ENCODE measurements at regions not wholly inside any gene's neighbourhood (a gene's known extent, or its start where the extent isn't known, plus 50 kb on each side); places are given as distances from the start of the nearest gene placed in this dataset.

GRCh38 chr4:33052241-33052640, 2332.1 kb downstream of the PCDH7 start:
- TF ChIP-seq CTCF (IDR thresholded peaks at IDR 0.05): no peak
- no peak for DNase-seq (ENCODE audit: low spot score)
- no peak for ATAC-seq (ENCODE audit: low FRiP score)

DNA sequence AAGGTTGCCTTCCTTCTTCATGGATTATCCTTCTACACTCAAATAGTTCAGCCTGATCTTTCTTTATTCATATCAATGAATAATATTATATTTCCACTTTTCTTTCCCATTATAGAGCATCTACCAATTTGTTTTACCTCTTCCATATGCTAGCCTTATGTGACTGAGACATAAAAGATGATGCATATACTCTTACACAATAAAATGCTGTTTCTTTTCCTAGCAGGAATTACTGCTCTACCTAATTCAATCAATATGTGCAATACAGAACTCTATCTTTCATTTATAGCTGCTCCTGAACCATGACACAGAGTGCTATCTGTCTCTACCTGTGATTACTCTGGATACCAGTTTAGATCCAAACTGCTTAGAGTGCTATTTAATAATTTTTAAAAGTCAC, 2334.0 kb downstream of the PCDH7 start:
- ATAC-seq (ENCODE audit: low FRiP score) (no peak), DNase-seq (ENCODE audit: low spot score) (no peak)
- TF ChIP-seq CTCF (IDR thresholded peaks at IDR 0.05): no peak

DNA sequence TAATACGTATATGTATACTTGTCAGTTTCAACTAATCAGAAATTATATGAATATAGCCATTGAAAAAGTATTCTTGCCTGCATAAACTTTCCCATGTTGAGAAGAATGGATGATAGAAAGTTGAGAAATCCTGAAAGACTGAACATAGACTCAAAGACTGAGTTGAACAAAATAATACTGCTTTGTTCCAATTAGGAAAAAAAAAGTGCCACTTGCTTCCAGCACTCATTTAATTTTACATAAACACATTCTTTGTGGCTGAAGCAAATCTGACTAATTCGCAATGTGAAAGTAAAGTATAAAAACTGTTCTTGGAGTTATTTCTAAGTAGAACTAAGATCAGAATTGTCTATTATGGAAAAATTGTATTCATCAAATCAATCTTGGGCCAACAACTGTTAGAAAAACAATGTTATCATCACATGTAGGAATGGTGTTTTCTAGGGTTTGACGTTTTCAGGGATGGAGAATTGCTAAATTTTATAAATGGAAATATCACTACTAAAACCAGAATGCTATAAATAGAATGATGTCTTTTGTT, 2334.6 kb downstream of the PCDH7 start:
- TF ChIP-seq CTCF (IDR thresholded peaks at IDR 0.05): no peak
- ATAC-seq (ENCODE audit: low FRiP score) (no peak), DNase-seq (ENCODE audit: low spot score) (no peak)

- ATAC-seq (ENCODE audit: low FRiP score) (no peak), DNase-seq (ENCODE audit: low spot score) (no peak)
- no peak for TF ChIP-seq CTCF (IDR thresholded peaks at IDR 0.05)
Observed at GRCh38 chr4:33057736-33058135, 2337.6 kb downstream of the PCDH7 start.

DNA sequence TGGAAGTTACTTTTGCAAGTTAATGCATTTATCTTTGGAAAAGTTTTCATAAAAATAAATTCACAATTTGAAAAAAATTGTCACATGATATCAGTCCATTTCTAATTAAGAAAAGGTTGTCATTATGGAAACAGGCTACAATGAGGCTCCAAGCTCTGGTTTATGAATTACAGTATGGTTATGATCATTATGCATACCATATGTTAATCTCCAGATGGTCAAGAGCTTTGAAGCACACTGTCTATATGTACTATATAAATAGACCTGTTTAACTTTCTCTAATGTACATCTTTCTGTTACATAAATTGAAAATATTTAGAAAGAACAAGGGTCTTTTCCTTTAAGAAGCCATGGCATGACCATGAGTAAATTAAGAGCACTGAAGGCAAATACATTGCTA, 2338.8 kb downstream of the PCDH7 start:
- ATAC-seq (ENCODE audit: low FRiP score) (no peak), DNase-seq (ENCODE audit: low spot score) (no peak)
- no peak for TF ChIP-seq CTCF (IDR thresholded peaks at IDR 0.05)

DNA sequence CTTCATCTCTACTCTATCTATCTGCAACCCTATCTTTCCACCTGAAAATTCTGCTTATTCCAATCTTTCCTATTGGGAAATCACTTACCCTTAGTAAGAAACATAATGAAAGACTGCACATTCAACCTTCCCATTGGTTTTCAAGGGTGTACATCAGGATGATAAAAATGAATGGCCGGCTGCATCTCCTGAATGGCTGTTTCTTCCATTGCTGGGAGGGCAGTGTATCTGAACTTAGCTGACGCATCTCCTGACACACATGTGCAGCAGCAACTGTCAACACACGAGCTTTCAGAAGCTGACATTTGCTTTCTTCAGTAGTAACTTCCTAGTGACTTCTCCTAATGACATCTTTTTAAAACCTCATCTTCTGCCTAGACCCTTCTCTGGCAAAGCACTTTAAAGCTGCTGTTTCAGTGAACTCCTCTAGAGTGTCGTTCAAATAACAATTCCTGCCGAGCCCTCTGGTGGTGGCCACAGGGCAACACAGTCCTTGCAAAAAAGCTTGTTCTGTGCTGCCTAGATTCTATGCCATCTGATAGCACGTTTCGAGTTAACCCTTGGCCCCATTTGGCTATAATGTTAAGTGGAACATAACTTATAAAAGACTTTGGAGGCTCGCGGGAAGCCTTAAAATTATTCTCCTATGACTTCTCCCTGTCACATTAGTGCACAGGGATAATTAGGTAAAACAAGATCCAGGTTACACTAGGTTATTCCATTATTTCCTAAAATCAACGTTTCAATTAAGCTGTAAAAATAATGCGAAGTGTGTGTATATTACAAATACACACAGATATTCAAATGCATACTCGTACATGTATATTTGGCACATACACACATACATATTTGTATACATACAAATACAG, 2340.7 kb downstream of the PCDH7 start:
- ATAC-seq (ENCODE audit: low FRiP score) (no peak), DNase-seq (ENCODE audit: low spot score) (no peak)
- no peak for TF ChIP-seq CTCF (IDR thresholded peaks at IDR 0.05)

GRCh38 chr4:33061727-33062126, 2341.6 kb downstream of the PCDH7 start:
- TF ChIP-seq CTCF (IDR thresholded peaks at IDR 0.05): no peak
- no peak for ATAC-seq (ENCODE audit: low FRiP score)
- DNase-seq (ENCODE audit: low spot score): no peak

All from omental fat pad (tissue), 3 donors.